Astrocyte of the spinal cord (primary cell): ENCODE measurements at regions not wholly inside any gene's neighbourhood (a gene's known extent, or its start where the extent isn't known, plus 50 kb on each side); places are given as distances from the start of the nearest gene placed in this dataset.
A peak's percentile ranks its signal among the peaks of the same experiment; 100 is the strongest.

ENCODE experiments used
- DNase-seq: peaks from one replicate; pipeline ENCODE4 v3.0.0; 2011; ENCODE audit warnings: low read depth, low spot score
- H3K4me3 ChIP-seq: 2 replicates; pipeline ENCODE4 v1.5.1; 2011; ENCODE audit warnings: low read depth, mild to moderate bottlenecking, low read length, moderate library complexity
- in situ Hi-C: cut with HindIII; loops from 2 replicates; pipeline ENCODE4 v1.10.0; 2017; ENCODE audit warnings: low sequenced_read_pairs
- TF ChIP-seq, protein P1 (sequence below): IDR thresholded peaks from 2 replicates; pipeline ENCODE4 v1.5.1; 2012; ENCODE audit warnings: low read depth, mild to moderate bottlenecking, low read length, inconsistent platforms

DNA sequence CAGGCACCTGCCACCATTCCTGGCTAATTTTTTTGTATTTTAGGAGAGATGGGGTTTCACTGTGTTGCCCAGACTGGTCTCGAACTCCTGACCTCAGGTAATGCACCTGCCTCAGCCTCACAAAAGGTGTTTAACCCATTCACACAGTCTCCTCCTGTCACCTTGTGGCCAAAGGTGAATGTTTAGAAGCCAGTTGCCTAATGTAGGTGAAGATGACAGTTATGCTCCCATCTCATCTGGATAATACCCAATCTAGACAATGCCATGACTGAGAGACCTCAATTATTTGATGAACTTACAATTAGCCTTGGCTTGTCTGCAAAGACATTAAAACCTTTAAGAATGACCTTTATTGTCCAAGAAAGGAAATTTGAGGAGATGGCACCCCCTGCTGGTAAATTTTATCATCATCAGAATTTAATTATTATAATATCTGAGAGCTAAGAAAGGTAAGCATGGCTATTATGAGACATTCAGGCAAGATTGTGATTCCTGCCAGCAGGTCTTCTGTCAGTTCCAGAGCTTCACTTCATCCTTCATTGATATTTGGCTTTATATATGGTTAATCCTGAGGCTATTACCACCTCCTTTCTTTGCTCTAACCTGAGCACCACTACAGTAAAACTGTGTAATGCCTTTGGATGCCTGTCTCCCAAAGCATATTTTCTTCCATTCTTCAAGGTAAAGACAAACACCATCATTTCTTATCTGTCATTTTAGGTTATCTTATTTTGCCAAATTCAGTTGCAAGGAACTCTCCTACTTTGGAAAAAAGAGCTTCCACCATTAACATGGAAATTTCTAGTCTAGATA lies 117.6 kb downstream of the FAM124B start:
- TF ChIP-seq, protein P1, sequence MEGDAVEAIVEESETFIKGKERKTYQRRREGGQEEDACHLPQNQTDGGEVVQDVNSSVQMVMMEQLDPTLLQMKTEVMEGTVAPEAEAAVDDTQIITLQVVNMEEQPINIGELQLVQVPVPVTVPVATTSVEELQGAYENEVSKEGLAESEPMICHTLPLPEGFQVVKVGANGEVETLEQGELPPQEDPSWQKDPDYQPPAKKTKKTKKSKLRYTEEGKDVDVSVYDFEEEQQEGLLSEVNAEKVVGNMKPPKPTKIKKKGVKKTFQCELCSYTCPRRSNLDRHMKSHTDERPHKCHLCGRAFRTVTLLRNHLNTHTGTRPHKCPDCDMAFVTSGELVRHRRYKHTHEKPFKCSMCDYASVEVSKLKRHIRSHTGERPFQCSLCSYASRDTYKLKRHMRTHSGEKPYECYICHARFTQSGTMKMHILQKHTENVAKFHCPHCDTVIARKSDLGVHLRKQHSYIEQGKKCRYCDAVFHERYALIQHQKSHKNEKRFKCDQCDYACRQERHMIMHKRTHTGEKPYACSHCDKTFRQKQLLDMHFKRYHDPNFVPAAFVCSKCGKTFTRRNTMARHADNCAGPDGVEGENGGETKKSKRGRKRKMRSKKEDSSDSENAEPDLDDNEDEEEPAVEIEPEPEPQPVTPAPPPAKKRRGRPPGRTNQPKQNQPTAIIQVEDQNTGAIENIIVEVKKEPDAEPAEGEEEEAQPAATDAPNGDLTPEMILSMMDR, result peak; percentile 67
- in situ Hi-C loops, result loop anchor here (25.0 kb wide), 1 partner anchor 297 kb away; no protein-coding TSS in a partner anchor
- H3K4me3 ChIP-seq, result no peak overlapping the region
- peak; percentile 37 for DNase-seq

DNA sequence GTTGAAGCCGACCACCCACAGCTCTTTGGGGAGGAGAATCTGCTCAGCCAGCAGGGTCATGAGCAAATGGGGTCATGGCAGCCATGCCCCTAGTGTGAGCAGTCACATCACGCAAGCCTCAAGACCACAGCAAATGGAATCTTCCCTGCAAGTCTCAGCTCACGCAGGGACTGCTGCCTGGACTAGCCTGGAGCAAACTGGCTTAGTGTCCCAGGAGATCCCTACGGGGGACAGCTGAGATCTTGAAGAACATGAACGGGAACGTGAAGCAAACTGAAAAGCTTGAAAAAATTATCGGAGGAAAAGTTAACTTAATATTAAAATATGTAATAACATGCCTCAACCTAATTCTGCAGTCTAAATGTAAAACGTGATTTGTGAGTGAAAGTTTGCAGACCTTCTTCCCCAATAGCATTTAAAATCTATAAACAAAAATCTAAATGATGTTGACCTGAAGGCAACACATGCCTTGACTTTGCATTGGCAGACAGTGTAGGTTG lies 118.4 kb downstream of the FAM124B start:
- TF ChIP-seq, protein P1, result no peak
- in situ Hi-C loops, result loop anchor here (25.0 kb wide), 1 partner anchor 296 kb away; no protein-coding TSS in a partner anchor
- no peak for DNase-seq
- H3K4me3 ChIP-seq, result no peak overlapping the region

DNA sequence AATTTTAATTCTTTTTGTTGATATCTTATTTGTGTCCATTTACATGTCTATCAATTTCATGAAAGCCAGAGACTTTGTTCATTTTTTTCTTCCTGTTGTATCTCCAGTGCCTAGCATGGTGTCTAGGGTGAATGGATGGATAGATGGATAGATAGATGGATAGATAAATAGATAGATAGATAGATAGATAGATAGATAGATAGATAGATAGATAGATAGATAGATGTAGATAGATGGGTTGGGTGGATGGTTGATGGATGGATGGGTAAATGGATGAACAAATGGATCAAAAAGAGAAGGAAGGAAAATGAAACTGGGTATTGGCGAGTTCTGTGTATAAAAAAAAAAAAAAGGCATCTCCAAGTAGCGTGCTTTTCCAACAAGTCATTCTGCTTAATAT lies 120.5 kb downstream of the FAM124B start:
- in situ Hi-C loops, result loop anchor here (25.0 kb wide), 1 partner anchor 294 kb away; no protein-coding TSS in a partner anchor
- no peak overlapping the region for H3K4me3 ChIP-seq
- TF ChIP-seq, protein P1, result no peak
- no peak for DNase-seq

DNA sequence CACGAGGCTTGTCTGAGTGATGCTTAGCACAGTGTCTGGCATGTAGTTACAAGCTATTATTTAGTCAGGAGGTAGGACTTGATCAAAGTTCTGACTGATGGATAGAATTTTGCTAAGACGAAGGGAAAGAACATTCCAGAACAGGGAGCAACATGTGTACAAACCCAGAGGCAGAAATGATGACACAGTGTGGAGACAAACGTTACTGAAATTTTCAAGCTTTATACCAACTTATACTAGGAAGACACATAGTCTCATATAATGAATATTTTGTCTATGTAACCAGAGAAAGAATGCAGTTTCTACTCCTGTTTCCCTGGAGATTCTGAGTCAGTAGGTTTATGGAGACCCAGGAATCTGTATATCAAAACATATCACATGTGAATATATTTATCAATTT lies 123.4 kb downstream of the FAM124B start:
- peak; percentile 23 for DNase-seq
- H3K4me3 ChIP-seq, result no peak overlapping the region
- in situ Hi-C loops, result loop anchor here (25.0 kb wide), 1 partner anchor 291 kb away; no protein-coding TSS in a partner anchor
- TF ChIP-seq, protein P1, result no peak

DNA sequence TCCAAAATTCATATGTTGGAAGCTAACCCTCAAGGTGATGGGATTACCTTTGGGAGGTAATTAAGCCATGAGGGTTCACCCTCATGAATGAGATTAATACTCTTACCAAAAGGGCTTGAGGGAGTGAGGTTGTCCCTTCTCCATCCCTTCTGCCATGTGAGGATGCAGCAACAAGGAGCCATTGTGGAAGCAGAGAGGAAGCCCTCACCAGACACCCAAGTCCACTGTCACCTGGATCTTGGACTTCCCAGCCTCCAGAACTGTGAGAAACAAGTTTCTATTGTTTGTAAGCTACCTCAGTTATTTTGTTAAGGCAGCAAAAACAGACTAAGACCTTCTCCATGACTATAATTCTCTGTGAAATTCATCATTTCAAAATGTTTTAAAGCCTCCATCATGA lies 125.7 kb downstream of the FAM124B start:
- TF ChIP-seq, protein P1, result no peak
- no peak overlapping the region for H3K4me3 ChIP-seq
- in situ Hi-C loops, result loop anchor here (25.0 kb wide), 1 partner anchor 289 kb away; no protein-coding TSS in a partner anchor
- DNase-seq, result no peak

DNA sequence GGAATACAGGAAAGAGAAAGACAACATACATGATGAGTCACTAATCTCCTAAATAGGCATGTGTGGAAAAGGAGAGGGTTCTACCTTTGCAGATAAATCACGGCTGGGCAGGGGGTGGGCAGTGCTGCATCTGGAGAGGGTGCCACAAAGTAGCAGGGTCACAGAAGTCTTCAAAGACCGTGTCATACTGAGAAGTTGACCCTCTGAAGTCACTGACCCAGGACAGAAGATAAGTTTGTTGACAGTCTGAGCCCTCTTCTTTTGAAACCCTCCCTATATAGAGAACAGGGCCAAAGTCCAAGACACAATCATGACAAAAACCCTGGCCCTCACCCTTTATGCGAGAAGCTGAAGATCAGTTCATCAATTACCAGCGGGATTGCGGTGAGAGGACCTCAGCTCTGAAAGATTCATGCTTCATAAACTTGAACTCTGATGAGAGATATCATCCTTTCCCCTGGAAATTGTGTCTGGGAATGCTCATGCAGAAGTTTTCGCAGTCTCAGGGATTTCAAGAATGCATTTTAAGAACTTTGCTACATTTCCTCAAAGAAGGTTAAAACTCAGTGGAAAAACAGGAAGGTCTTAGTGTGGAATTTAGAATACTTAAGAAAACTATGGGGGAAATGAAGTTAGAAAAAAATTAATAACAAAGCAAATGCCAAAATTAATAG lies 129.5 kb downstream of the FAM124B start:
- TF ChIP-seq, protein P1, result no peak
- in situ Hi-C loops, result no loop called here
- DNase-seq, result no peak
- H3K4me3 ChIP-seq, result no peak overlapping the region
